ENCODE measurements at regions not wholly inside any gene's neighbourhood (a gene's known extent, or its start where the extent isn't known, plus 50 kb on each side); places are given as distances from the start of the nearest gene placed in this dataset.

GRCh38 chr3:30156586-30157498, 449.6 kb upstream of the TGFBR2 start:
- no peak overlapping the region for H4K91ac ChIP-seq (ENCODE audit: insufficient read depth, low read depth, low read length)
- intact Hi-C loops (cut with micrococcal nuclease) (no loop called here), dilution Hi-C loops (cut with HindIII; ENCODE audit: low sequenced_read_pairs, unreplicated experiment) (no loop called here), in situ Hi-C loops (cut with MboI; ENCODE audit: low sequenced_read_pairs) (no loop called here)
- H3K79me1 ChIP-seq (ENCODE audit: low read depth in 1 of 2, low read length in 2 of 2): no peaks in the 10 kb centered on the region
- H3K18ac ChIP-seq (ENCODE audit: low read depth, low read length): peak overlapping the region; percentile 18; the same call in 1 of the 2 replicates
- ATAC-seq (ENCODE audit: low read depth): no peak; the same call in 1 of the 2 replicates
- no peaks in the 10 kb centered on the region for H4K20me1 ChIP-seq (ENCODE audit: insufficient read depth, low read length)
- peak; percentile 37 for DNase-seq
- H4K8ac ChIP-seq (ENCODE audit: low read depth in 2 of 2, low read length in 2 of 2): no peak overlapping the region
- H3K9me3 ChIP-seq (ENCODE audit: control insufficient read depth, insufficient read depth, low read length): no peaks in the 10 kb centered on the region
- no peaks in the 10 kb centered on the region for H3K36me3 ChIP-seq (ENCODE audit: control insufficient read depth, insufficient read depth, low read length)
- no peak overlapping the region for H3K23ac ChIP-seq (ENCODE audit: low read depth, low read length)
- no peak overlapping the region for H4K5ac ChIP-seq (ENCODE audit: low read depth, low read length)
- CTCF ChIA-PET: interaction anchor here (0.6 kb wide), 1 partner anchor 9 kb away, joined by 11 read pairs; no protein-coding TSS in a partner anchor
- H3K9me1 ChIP-seq (ENCODE audit: insufficient read depth, low read length): no peaks in the 10 kb centered on the region
- no peak overlapping the region for H3K4me2 ChIP-seq (ENCODE audit: low read depth, low read length)
- H2BK15ac ChIP-seq (ENCODE audit: low read depth, low read length): no peak overlapping the region
- no peaks in the 10 kb centered on the region for H3K4me1 ChIP-seq (ENCODE audit: control insufficient read depth, insufficient read depth, low read length)
- no peak overlapping the region for H3K27ac ChIP-seq (ENCODE audit: insufficient read depth, low read length)
- no peak overlapping the region for H2AK9ac ChIP-seq (replicated peaks; ENCODE audit: low read depth, low read length, poor library complexity)
- BruUV-seq (replicated peaks): no TSS peak
- no peak overlapping the region for H2BK5ac ChIP-seq (ENCODE audit: low read depth, low read length, poor library complexity, severe bottlenecking)
- no peak overlapping the region for H3K9ac ChIP-seq (ENCODE audit: low read depth, low read length)
- no peak overlapping the region for H3K14ac ChIP-seq (replicated peaks; ENCODE audit: low read depth, low read length)
- no peak overlapping the region for H3K56ac ChIP-seq (ENCODE audit: extremely low read depth, insufficient read depth, low read length)
- no peak overlapping the region for H3K4me3 ChIP-seq (ENCODE audit: insufficient read depth, low read depth, low read length)
- POLR2A ChIA-PET (ENCODE audit: unreplicated experiment): no interaction called here
- H2AFZ ChIP-seq (replicated peaks; ENCODE audit: low read length, poor library complexity): no peak overlapping the region
- H3K27me3 ChIP-seq (ENCODE audit: control insufficient read depth, insufficient read depth, low read length): no peaks in the 10 kb centered on the region
- no peak overlapping the region for H2BK120ac ChIP-seq (ENCODE audit: low read depth, low read length)
- H2AK5ac ChIP-seq (ENCODE audit: low read depth, low read length): no peak overlapping the region
- no peak overlapping the region for H2BK20ac ChIP-seq (ENCODE audit: low read depth, low read length)
- no CpG with 5 or more reads among the region's 4 CpGs for WGBS, 2 experiments (ENCODE audit: extremely low coverage in 2 of 2, insufficient read length in 1 of 2)
- no peak overlapping the region for H3K4ac ChIP-seq (ENCODE audit: low read depth, low read length)
- TF ChIP-seq CHD1 (IDR thresholded peaks at IDR 0.05; ENCODE audit: low read depth, low read length): no peak
- no peak for TF ChIP-seq CEBPB (IDR thresholded peaks at IDR 0.05; ENCODE audit: low read depth, low read length)
- TF ChIP-seq USF2 (IDR thresholded peaks at IDR 0.05; ENCODE audit: low read depth, low read length): no peak
- TF ChIP-seq NFE2L2 (IDR thresholded peaks at IDR 0.05; ENCODE audit: low read depth, low read length): no peak
- TF ChIP-seq BHLHE40 (IDR thresholded peaks at IDR 0.05; ENCODE audit: low read depth, low read length): no peak
- no peak for TF ChIP-seq SMC3 (IDR thresholded peaks at IDR 0.05; ENCODE audit: low read depth, low read length)
- TF ChIP-seq FOS (IDR thresholded peaks at IDR 0.05; ENCODE audit: low read depth, low read length): no peak
- no peak for TF ChIP-seq MAZ (IDR thresholded peaks at IDR 0.05; ENCODE audit: borderline replicate concordance, low read depth, low read length)
- no peak for TF ChIP-seq RAD21 (IDR thresholded peaks at IDR 0.05; ENCODE audit: low read length)
- TF ChIP-seq, protein P1, sequence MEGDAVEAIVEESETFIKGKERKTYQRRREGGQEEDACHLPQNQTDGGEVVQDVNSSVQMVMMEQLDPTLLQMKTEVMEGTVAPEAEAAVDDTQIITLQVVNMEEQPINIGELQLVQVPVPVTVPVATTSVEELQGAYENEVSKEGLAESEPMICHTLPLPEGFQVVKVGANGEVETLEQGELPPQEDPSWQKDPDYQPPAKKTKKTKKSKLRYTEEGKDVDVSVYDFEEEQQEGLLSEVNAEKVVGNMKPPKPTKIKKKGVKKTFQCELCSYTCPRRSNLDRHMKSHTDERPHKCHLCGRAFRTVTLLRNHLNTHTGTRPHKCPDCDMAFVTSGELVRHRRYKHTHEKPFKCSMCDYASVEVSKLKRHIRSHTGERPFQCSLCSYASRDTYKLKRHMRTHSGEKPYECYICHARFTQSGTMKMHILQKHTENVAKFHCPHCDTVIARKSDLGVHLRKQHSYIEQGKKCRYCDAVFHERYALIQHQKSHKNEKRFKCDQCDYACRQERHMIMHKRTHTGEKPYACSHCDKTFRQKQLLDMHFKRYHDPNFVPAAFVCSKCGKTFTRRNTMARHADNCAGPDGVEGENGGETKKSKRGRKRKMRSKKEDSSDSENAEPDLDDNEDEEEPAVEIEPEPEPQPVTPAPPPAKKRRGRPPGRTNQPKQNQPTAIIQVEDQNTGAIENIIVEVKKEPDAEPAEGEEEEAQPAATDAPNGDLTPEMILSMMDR (conservative IDR thresholded peaks at IDR 0.05; ENCODE audit: low read depth, low read length): no peak
- TF ChIP-seq, protein P2, sequence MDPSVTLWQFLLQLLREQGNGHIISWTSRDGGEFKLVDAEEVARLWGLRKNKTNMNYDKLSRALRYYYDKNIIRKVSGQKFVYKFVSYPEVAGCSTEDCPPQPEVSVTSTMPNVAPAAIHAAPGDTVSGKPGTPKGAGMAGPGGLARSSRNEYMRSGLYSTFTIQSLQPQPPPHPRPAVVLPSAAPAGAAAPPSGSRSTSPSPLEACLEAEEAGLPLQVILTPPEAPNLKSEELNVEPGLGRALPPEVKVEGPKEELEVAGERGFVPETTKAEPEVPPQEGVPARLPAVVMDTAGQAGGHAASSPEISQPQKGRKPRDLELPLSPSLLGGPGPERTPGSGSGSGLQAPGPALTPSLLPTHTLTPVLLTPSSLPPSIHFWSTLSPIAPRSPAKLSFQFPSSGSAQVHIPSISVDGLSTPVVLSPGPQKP (IDR thresholded peaks at IDR 0.05; ENCODE audit: borderline replicate concordance, low read depth, low read length): no peak
- TF ChIP-seq RCOR1 (IDR thresholded peaks at IDR 0.05; ENCODE audit: insufficient replicate concordance, low read length): no peak
- no peak for TF ChIP-seq POLR2A (IDR thresholded peaks at IDR 0.05; ENCODE audit: low read depth, low read length)
- no peak for TF ChIP-seq MAFK (IDR thresholded peaks at IDR 0.05; ENCODE audit: low read depth, low read length)
- TF ChIP-seq MXI1 (IDR thresholded peaks at IDR 0.05; ENCODE audit: borderline replicate concordance, low read depth, low read length): no peak

Measured in IMR-90 (cell line).